GM23338 (cell line): ENCODE measurements at regions not wholly inside any gene's neighbourhood (a gene's known extent, or its start where the extent isn't known, plus 50 kb on each side); places are given as distances from the start of the nearest gene placed in this dataset.

Experiments
- CREB1 ChIP-seq: fragments of 250-450 bp; sonication (Bioruptor Pico); IDR thresholded peaks from 2 replicates; pipeline ENCODE4 v1.5.0; 2020; ENCODE audit warnings: low read depth, mild to moderate bottlenecking, moderate library complexity
- CTCF ChIP-seq, 2 experiments: fragments of 200-600 bp in 1 of 2; sonication (generic) in 1 of 2; conservative IDR thresholded peaks; 2 replicates each; pipeline versions ENCODE4 v1.5.1 to v1.6.1; 2016 to 2017; ENCODE audit warnings: antibody characterized with exemption in 2 of 2, low read depth in 2 of 2, mild to moderate bottlenecking in 2 of 2, moderate library complexity in 1 of 2
- ETS1 ChIP-seq: IDR thresholded peaks from 2 replicates; pipeline ENCODE4 v1.6.1; 2016; ENCODE audit warnings: antibody characterized with exemption
- EZH2 ChIP-seq: fragments of 200-600 bp; sonication (generic); IDR thresholded peaks from one replicate; pipeline ENCODE4 v1.8.0; 2017; ENCODE audit warnings: antibody characterized with exemption, mild to moderate bottlenecking, low read depth; ENCODE audit not compliant: unreplicated experiment
- EZH2phosphoT487 ChIP-seq: fragments of 200-600 bp; sonication (generic); IDR thresholded peaks from one replicate; pipeline ENCODE4 v1.8.1; 2018; ENCODE audit warnings: antibody characterized with exemption; ENCODE audit not compliant: unreplicated experiment
- JUNB ChIP-seq: IDR thresholded peaks from one replicate; pipeline ENCODE4 v1.6.1; 2016; ENCODE audit warnings: antibody characterized with exemption; ENCODE audit not compliant: unreplicated experiment
- POLR2AphosphoS5 ChIP-seq: IDR thresholded peaks from 2 replicates; pipeline ENCODE4 v1.6.1; 2016; ENCODE audit warnings: antibody characterized with exemption, low read depth
- REST ChIP-seq: IDR thresholded peaks from one replicate; pipeline ENCODE4 v1.6.1; 2018; ENCODE audit warnings: antibody characterized with exemption; ENCODE audit not compliant: unreplicated experiment
- STAT1 ChIP-seq: IDR thresholded peaks from one replicate; pipeline ENCODE4 v1.6.1; 2016; ENCODE audit warnings: antibody characterized with exemption; ENCODE audit not compliant: unreplicated experiment
- ZNF331 ChIP-seq: fragments of 250-450 bp; sonication (Bioruptor Pico); IDR thresholded peaks from 2 replicates; pipeline ENCODE4 v1.5.0; 2020; ENCODE audit warnings: low read depth, mild to moderate bottlenecking, moderate library complexity

- TF ChIP-seq EZH2 (no peak), CTCF (conservative IDR thresholded peaks at IDR 0.05; ENCODE audit: low read depth in 2 of 2) (no peak), POLR2AphosphoS5 (no peak), REST (no peak), JUNB (no peak), EZH2phosphoT487 (no peak), CREB1 (CRISPR knock-in tag) (no peak), ETS1 (no peak), STAT1 (no peak), ZNF331 (CRISPR knock-in tag) (no peak)
Measured at GRCh38 chr12:63021116-63021515, 86.2 kb upstream of the PPM1H start.
